Transverse colon (tissue), 4 donors: ENCODE measurements at regions not wholly inside any gene's neighbourhood (a gene's known extent, or its start where the extent isn't known, plus 50 kb on each side); places are given as distances from the start of the nearest gene placed in this dataset.

Experiments used
- DNase-seq: peaks from one replicate; pipeline ENCODE4 v3.0.0-alpha.2; 2019
- H3K27ac ChIP-seq, 4 donors: fragments of 200-600 bp; sonication (generic); 2 replicates each; pipeline ENCODE4 v1.5.1; 2016 to 2018; ENCODE audit warnings: inconsistent platforms in 4 of 4
- H3K27me3 ChIP-seq: fragments of 200-600 bp; sonication (generic); 2 replicates; pipeline ENCODE4 v1.5.1; 2017; ENCODE audit warnings: inconsistent platforms
- H3K36me3 ChIP-seq, 4 donors: fragments of 200-600 bp; sonication (generic); 2 replicates each; pipeline ENCODE4 v1.5.1; 2017 to 2019; ENCODE audit warnings: inconsistent platforms in 4 of 4
- H3K4me1 ChIP-seq, 4 donors: fragments of 200-600 bp; sonication (generic); 2 replicates each; pipeline ENCODE4 v1.5.1; 2017 to 2020; ENCODE audit warnings: inconsistent platforms in 4 of 4
- H3K4me3 ChIP-seq, 4 donors: fragments of 200-600 bp; sonication (generic); 1 replicate in 1 of 4; 2 replicates in 3 of 4; pipeline versions ENCODE4 v1.5.1 to v1.6.1; 2017 to 2019; ENCODE audit warnings: inconsistent platforms in 4 of 4
- H3K9me3 ChIP-seq, 2 donors: fragments of 200-600 bp; sonication (generic); 2 replicates each; pipeline ENCODE4 v1.5.1; 2017 to 2019; ENCODE audit warnings: inconsistent platforms in 2 of 2
- CTCF ChIP-seq, 5 experiments: fragments of 200-600 bp in 3 of 5; fragments of 450-650 bp in 2 of 5; sonication (generic) in 3 of 5; IDR thresholded peaks; 1 replicate in 2 of 5; 2 replicates in 3 of 5; pipeline ENCODE4 v1.5.1; 2016 to 2017; ENCODE audit warnings: antibody characterized with exemption in 5 of 5, inconsistent platforms in 3 of 5, mild to moderate bottlenecking in 2 of 5, moderate library complexity in 1 of 5
- EP300 ChIP-seq: sonication (generic); formaldehyde crosslinking; IDR thresholded peaks from one replicate; pipeline ENCODE4 v1.6.1; 2017; ENCODE audit warnings: antibody characterized with exemption, low read depth
- POLR2A ChIP-seq: fragments of 450-650 bp; IDR thresholded peaks from one replicate; pipeline ENCODE4 v1.6.1; 2016; ENCODE audit warnings: antibody characterized with exemption, mild to moderate bottlenecking, moderate library complexity
- POLR2AphosphoS5 ChIP-seq, 3 donors: sonication (generic); formaldehyde crosslinking; IDR thresholded peaks; one replicate each; pipeline ENCODE4 v1.6.1; 2016; ENCODE audit warnings: antibody characterized with exemption in 3 of 3
- WGBS, 2 donors: methylation state at CpG; one replicate each; pipeline ENCODE4 v1.1.5; 2018; ENCODE audit warnings: low coverage in 1 of 2; 5-methylcytosine and 5-hydroxymethylcytosine counted together
- in situ Hi-C, 4 donors: fragments of 200-750 bp; cut with MboI; loops; one replicate each; pipeline versions ENCODE4 v1.15.0 to v1.15.1; 2017; ENCODE audit warnings: low sequenced_read_pairs in 3 of 4, low pct_ligation_motif_present in 1 of 4, low pct_unique_long_range_greater_than_20kb in 1 of 4
- intact Hi-C: fragments of 100-400 bp; cut with DNase I; formaldehyde crosslinking; loops from one replicate; pipeline ENCODE4 v1.15.1; 2023; ENCODE audit warnings: low total_unique reads

- TF ChIP-seq CTCF (IDR thresholded peaks at IDR 0.05) (no peak), POLR2AphosphoS5 (IDR thresholded peaks at IDR 0.05) (no peak), EP300 (no peak), POLR2A (no peak)
Measured at GRCh38 chr11:29934115-29934638, 82.7 kb downstream of the KCNA4 start.

DNA sequence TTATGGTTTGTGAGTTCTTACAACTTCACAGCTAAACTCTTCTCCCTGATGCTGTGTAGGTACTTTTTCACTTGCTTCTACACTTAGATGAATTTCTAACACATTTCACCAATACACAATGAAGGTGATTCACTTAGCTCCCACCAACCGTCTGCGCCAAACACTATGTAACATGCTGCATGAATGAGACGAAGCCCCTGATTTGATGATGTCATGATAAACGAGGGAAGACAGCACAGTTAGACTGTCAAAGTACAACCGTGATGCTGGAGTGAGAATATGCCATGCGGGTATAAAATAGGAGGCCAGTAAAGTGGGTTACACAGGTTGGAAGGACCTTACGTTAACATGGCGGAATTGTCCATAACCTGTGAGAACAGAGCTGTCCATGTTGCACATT, 100.8 kb downstream of the KCNA4 start:
- no peaks in the 10 kb centered on the region for H3K27me3 ChIP-seq
- H3K36me3 ChIP-seq, result no peaks in the 10 kb centered on the region
- H3K9me3 ChIP-seq, result no peaks in the 10 kb centered on the region
- WGBS, 2 donors, result 87 to 89% methylated on average over 8 of the region's 8 CpGs
- in situ Hi-C loops (no loop called here), intact Hi-C loops (no loop called here)
- H3K4me3 ChIP-seq, result no peak overlapping the region
- no peak for TF ChIP-seq CTCF (IDR thresholded peaks at IDR 0.05)
- no peak for TF ChIP-seq EP300
- no peak for TF ChIP-seq POLR2AphosphoS5 (IDR thresholded peaks at IDR 0.05)
- no peak for TF ChIP-seq POLR2A
- no peak overlapping the region for H3K27ac ChIP-seq
- no peak for DNase-seq
- no peaks in the 10 kb centered on the region for H3K4me1 ChIP-seq

More at GRCh38 chr11:29934115-29934638, 82.7 kb downstream of the KCNA4 start:
- in situ Hi-C loops (no loop called here), intact Hi-C loops (no loop called here)
- Histone ChIP-seq H3K9me3 (no peaks in the 10 kb centered on the region), H3K27me3 (no peaks in the 10 kb centered on the region), H3K4me3 (no peak overlapping the region), H3K36me3 (no peaks in the 10 kb centered on the region), H3K27ac (no peak overlapping the region), H3K4me1 (no peaks in the 10 kb centered on the region)
- WGBS, 2 donors, result 79% methylated on average over 15 of the region's 19 CpGs; no CpG with 5 or more reads in 1 of the 2 donors
- DNase-seq, result no peak

GRCh38 chr11:29914203-29914930, 102.5 kb downstream of the KCNA4 start:
- in situ Hi-C loops, result no loop called here
- no peak overlapping the region for H3K4me3 ChIP-seq
- no peaks in the 10 kb centered on the region for H3K4me1 ChIP-seq
- DNase-seq, result no peak
- no peaks in the 10 kb centered on the region for H3K27me3 ChIP-seq
- H3K27ac ChIP-seq, result no peak overlapping the region
- intact Hi-C loops, result no loop called here
- no peak for TF ChIP-seq POLR2AphosphoS5 (IDR thresholded peaks at IDR 0.05)
- no peak for TF ChIP-seq CTCF (IDR thresholded peaks at IDR 0.05)
- TF ChIP-seq POLR2A, result no peak
- TF ChIP-seq EP300, result no peak
- 73 to 86% methylated on average over 2 of the region's 2 CpGs for WGBS, 2 donors
- no peaks in the 10 kb centered on the region for H3K9me3 ChIP-seq
- H3K36me3 ChIP-seq, result no peaks in the 10 kb centered on the region

GRCh38 chr11:29913352-29913751, 103.5 kb downstream of the KCNA4 start:
- H3K4me1 ChIP-seq, result no peaks in the 10 kb centered on the region
- no peaks in the 10 kb centered on the region for H3K36me3 ChIP-seq
- WGBS, 2 donors, result 44 to 67% methylated on average over 3 to 4 of the region's 4 CpGs
- no peak overlapping the region for H3K27ac ChIP-seq
- intact Hi-C loops, result no loop called here
- no peak for DNase-seq
- H3K9me3 ChIP-seq, result no peaks in the 10 kb centered on the region
- no peak overlapping the region for H3K4me3 ChIP-seq
- H3K27me3 ChIP-seq, result no peaks in the 10 kb centered on the region
- in situ Hi-C loops, result no loop called here
- no peak for TF ChIP-seq POLR2A

GRCh38 chr11:29900382-29900781, 116.4 kb downstream of the KCNA4 start:
- no peaks in the 10 kb centered on the region for H3K4me1 ChIP-seq
- TF ChIP-seq EP300 (no peak), POLR2A (no peak), POLR2AphosphoS5 (IDR thresholded peaks at IDR 0.05) (no peak), CTCF (IDR thresholded peaks at IDR 0.05) (no peak)
- in situ Hi-C loops, result no loop called here
- H3K9me3 ChIP-seq, result peaks cover 0 to 1% of the 10 kb centered on the region in 2 donors
- no peak overlapping the region for H3K4me3 ChIP-seq
- H3K36me3 ChIP-seq, result no peaks in the 10 kb centered on the region
- no peak overlapping the region for H3K27ac ChIP-seq
- H3K27me3 ChIP-seq, result no peaks in the 10 kb centered on the region
- DNase-seq, result no peak
- intact Hi-C loops, result no loop called here
